ENCODE measurements at regions not wholly inside any gene's neighbourhood (a gene's known extent, or its start where the extent isn't known, plus 50 kb on each side); places are given as distances from the start of the nearest gene placed in this dataset.
"Not testable (repeated sequence)": the region's sequence is repeated elsewhere in the genome, so short reads cannot be mapped to it uniquely, and the experiment has no call there.

DNA sequence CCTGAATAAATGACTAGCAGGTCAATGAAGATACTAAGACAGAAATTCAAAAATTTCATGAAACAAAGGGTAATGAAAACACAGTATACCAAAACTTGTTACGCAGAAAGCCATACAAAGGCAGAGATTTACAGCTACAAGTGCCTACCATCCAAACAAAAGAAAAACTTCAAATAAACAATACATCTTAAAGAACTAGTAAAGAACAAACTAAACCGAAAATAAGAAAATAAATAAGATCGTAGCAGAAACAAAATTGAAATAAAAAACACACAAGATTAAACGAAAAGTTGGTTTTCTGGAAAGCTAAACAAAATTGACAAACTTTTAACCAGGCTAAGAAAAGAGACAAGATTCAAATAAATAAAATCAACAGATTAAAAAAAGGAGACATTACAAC is 51.5 kb downstream of the VPREB1 start:
- H3K4me1 ChIP-seq; DNase-seq; intact Hi-C loops (cut with DNase I); H3K9me3 ChIP-seq; H3K27me3 ChIP-seq (ENCODE audit: low read depth); H3K4me3 ChIP-seq; H3K27ac ChIP-seq; ATAC-seq; H3K36me3 ChIP-seq: not testable (repeated sequence)

DNA sequence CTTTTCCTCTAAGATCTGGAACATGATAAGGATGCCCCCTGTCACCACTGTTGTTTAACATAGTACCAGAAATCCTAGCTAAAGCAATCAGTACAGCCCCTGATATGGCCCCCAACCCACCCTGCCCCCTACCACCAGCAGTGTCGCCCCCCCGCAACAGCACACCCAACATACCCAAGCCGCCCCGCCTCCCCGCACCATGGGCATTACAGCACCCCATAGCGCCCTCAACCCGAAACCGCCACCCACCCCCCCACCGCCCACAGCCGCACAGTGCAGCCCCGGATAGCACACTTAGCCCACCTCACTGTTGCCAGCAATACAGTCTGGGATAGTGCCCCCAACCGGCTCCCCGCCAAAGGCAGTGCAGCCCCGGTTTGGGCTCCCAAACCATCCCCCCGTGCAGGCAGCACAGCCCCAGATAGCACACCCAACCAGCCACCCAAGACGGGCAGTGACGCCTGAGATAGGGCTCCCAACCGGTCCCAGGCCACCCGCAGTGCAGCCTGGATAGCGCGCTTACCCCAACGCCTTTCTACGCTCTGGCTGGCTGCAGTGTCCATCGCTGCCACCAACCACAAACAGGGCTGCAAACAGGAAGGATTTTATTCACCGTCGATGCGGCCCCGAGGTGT is 52.7 kb downstream of the VPREB1 start:
- Histone ChIP-seq H3K27ac (peak overlapping the region; percentile 62), H3K4me3 (peak overlapping the region; percentile 78)
- H3K9me3 ChIP-seq; H3K27me3 ChIP-seq (ENCODE audit: low read depth); H3K4me1 ChIP-seq; H3K36me3 ChIP-seq; DNase-seq; intact Hi-C loops (cut with DNase I); ATAC-seq: not testable (repeated sequence)

DNA sequence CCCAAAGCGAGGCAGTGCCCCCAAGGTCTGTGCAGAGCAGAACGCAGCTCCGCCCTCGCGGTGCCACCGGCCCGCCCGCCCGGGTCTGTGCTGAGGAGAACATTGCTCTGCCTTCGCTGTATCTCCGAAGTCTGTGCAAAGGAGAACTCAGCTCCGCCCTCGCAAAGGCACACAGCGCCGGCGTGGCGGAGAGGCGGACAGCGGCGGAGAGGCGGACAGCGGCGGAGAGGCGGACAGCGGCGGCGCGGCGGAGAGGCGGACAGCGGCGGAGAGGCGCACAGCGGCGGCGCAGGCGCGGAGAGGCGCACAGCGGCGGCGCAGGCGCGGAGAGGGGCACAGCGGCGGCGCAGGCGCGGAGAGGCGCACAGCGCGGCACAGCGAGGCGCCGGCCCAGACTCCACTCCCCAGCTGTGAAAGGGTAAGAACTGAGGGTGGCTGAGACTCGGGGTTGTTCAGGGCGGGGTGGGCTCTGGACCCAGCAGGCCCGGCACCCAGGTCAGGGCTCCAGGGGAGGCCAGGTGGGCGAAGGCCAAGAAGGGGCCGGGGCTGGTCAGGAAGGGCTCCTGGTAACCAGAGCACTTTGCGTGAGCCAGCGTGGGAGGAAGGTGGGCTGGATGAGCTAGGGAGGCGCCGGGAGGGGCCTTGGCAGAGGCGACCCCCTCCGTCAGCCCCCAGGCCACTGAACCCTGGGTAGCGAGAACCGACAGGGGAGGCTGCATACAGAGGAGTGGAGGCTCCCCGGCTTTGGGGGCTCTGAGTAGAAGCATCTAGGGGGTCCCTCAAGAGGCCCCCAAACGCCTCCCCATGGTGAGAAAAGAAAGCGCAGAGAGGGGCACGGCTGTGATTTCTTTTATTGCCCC is 53.4 kb downstream of the VPREB1 start:
- H3K27ac ChIP-seq: peak overlapping the region; percentile 80
- intact Hi-C loops (cut with DNase I); H3K27me3 ChIP-seq (ENCODE audit: low read depth); H3K36me3 ChIP-seq; H3K9me3 ChIP-seq; H3K4me1 ChIP-seq: not testable (repeated sequence)
- DNase-seq (peak; percentile 78), ATAC-seq (peak; percentile 100)
- H3K4me3 ChIP-seq: peak overlapping the region; percentile 78

DNA sequence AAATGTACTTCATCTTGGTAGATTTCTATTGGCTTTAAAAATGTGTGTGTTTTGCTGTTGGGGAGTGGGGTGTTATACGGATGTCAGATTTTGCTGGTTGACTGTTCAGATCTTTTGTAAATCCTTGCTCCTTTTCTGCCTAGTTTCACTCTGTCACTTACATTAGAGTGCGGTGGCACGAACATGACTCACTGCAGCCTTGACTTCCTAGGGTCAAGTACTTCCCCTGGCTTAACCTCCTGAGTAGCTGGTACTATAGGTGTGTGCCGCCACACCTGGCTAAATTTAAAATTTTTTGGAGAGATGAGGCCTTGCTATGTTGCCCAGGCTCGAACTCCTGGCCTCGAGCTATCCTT is 54.0 kb downstream of the VPREB1 start:
- DNase-seq; H3K36me3 ChIP-seq; H3K9me3 ChIP-seq; intact Hi-C loops (cut with DNase I); H3K4me1 ChIP-seq; H3K27me3 ChIP-seq (ENCODE audit: low read depth): not testable (repeated sequence)
- ATAC-seq: peak in 1 of 2 donors; percentile 59
- Histone ChIP-seq H3K27ac (peak overlapping the region; percentile 80), H3K4me3 (peak overlapping the region; percentile 78)

DNA sequence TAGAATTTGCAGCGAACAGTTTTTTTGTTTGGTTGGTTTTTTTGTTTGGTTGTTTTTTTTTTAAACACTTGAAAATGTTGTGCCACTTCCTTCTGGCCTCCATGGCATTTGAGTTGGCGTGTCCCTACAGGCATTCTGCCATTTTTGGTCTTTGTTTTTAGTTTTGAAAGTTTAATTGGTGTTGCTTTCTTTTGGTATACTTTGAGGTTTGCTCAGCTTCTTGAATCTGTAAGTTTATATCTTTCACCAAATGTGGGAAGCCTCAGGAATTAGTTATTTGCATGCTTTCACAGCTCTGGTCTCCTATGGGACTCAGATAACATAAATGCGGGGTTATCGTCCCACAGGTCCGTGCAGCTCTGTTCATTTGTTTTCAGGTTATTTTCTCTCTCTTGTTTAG is 55.9 kb downstream of the VPREB1 start:
- ATAC-seq; H3K9me3 ChIP-seq; H3K27ac ChIP-seq; H3K27me3 ChIP-seq (ENCODE audit: low read depth); intact Hi-C loops (cut with DNase I); H3K4me1 ChIP-seq; DNase-seq; H3K4me3 ChIP-seq: not testable (repeated sequence)
- peaks cover 14% of the 10 kb centered on the region for H3K36me3 ChIP-seq

DNA sequence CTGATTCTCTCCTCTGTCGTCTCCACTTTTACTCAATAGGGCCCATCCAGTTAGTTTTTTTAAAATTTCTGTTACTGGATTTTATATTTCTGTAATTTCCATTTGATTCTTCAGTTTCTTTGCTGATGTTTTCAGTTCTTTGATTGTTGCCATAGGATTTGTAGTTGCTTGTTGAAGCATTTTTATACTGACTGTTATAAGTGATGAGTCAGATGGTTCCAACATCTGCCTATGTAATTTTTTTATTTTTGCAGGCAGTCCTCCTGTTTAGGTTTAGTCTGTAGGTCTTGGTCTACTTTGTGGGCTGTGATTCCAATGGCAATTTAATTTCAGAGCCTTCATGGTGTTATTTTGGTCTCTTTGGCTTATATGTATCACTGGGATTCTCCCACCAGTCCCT is 56.4 kb downstream of the VPREB1 start:
- intact Hi-C loops (cut with DNase I); DNase-seq; H3K27ac ChIP-seq; H3K4me3 ChIP-seq; ATAC-seq; H3K9me3 ChIP-seq; H3K4me1 ChIP-seq; H3K27me3 ChIP-seq (ENCODE audit: low read depth): not testable (repeated sequence)
- peaks cover 19% of the 10 kb centered on the region for H3K36me3 ChIP-seq

DNA sequence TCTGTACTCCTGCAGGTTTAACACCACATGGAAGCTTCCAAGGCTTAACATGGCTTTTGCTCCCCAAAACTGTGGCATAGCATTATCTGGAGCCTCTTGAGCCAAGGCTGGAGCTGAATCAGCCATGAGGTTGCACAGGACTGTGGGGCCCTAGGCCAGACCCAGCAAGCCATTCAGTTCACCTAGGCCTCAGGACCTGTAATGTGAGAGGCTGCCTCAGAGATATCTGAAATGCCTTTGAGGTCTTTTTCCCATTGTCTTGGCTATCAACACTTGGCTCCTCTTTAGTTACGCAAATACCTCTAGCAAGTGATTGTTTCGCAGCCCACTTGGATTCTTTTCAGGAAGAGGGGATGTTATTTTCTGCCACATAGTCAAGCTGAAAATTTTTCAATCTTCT is 72.0 kb downstream of the VPREB1 start:
- TF ChIP-seq, protein P1, sequence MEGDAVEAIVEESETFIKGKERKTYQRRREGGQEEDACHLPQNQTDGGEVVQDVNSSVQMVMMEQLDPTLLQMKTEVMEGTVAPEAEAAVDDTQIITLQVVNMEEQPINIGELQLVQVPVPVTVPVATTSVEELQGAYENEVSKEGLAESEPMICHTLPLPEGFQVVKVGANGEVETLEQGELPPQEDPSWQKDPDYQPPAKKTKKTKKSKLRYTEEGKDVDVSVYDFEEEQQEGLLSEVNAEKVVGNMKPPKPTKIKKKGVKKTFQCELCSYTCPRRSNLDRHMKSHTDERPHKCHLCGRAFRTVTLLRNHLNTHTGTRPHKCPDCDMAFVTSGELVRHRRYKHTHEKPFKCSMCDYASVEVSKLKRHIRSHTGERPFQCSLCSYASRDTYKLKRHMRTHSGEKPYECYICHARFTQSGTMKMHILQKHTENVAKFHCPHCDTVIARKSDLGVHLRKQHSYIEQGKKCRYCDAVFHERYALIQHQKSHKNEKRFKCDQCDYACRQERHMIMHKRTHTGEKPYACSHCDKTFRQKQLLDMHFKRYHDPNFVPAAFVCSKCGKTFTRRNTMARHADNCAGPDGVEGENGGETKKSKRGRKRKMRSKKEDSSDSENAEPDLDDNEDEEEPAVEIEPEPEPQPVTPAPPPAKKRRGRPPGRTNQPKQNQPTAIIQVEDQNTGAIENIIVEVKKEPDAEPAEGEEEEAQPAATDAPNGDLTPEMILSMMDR (IDR thresholded peaks at IDR 0.05): no peak
- H3K4me3 ChIP-seq: no peak overlapping the region
- no peak overlapping the region for H3K27ac ChIP-seq
- DNase-seq (no peak), ATAC-seq (no peak)
- no peaks in the 10 kb centered on the region for H3K27me3 ChIP-seq (ENCODE audit: low read depth)
- no peaks in the 10 kb centered on the region for H3K9me3 ChIP-seq
- no peaks in the 10 kb centered on the region for H3K4me1 ChIP-seq
- H3K36me3 ChIP-seq: peaks cover 60% of the 10 kb centered on the region
- intact Hi-C loops (cut with DNase I): no loop called here

DNA sequence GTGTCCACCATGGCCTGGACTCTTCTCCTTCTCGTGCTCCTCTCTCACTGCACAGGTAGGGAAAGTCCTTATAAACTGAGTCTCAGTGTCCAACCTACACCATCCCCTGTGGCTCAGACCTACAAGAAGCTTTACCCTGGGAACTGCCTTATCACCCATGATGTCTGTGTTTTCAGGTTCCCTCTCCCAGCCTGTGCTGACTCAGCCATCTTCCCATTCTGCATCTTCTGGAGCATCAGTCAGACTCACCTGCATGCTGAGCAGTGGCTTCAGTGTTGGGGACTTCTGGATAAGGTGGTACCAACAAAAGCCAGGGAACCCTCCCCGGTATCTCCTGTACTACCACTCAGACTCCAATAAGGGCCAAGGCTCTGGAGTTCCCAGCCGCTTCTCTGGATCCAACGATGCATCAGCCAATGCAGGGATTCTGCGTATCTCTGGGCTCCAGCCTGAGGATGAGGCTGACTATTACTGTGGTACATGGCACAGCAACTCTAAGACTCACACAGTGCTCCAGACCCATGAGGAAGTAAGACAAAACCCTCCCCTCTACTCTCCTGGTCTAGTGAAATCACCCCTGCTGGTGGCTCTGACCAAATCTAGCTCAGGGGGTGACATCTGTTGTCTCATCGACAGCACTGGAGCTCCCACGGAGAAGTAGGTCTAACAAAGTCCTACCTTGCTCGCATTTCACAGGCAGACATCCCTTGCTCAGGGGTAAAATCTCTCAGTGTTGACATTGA is 74.3 kb downstream of the VPREB1 start:
- TF ChIP-seq, protein P1 (IDR thresholded peaks at IDR 0.05): no peak
- DNase-seq (no peak), ATAC-seq (no peak)
- Histone ChIP-seq H3K36me3 (peaks cover 60% of the 10 kb centered on the region), H3K4me1 (no peaks in the 10 kb centered on the region), H3K27me3 (ENCODE audit: low read depth) (no peaks in the 10 kb centered on the region), H3K9me3 (no peaks in the 10 kb centered on the region), H3K4me3 (no peak overlapping the region), H3K27ac (no peak overlapping the region)
- intact Hi-C loops (cut with DNase I): no loop called here

All from lower lobe of right lung (tissue), 2 donors.